SU-DHL-6 (cell line): ENCODE measurements at regions not wholly inside any gene's neighbourhood (a gene's known extent, or its start where the extent isn't known, plus 50 kb on each side); places are given as distances from the start of the nearest gene placed in this dataset.

Source experiments
- EZH2phosphoT487 ChIP-seq: fragments of 200-600 bp; sonication (generic), shearing (Covaris generic); conservative IDR thresholded peaks from 2 replicates; pipeline ENCODE4 v1.6.1; 2018; ENCODE audit warnings: mild to moderate bottlenecking, antibody characterized with exemption, low read length, moderate library complexity, mixed read lengths
- TF ChIP-seq, protein P1 (sequence below): fragments of 200-600 bp; sonication (generic); IDR thresholded peaks from one replicate; pipeline ENCODE4 v1.5.1; 2017; ENCODE audit warnings: antibody characterized with exemption, mild to moderate bottlenecking, low read length, moderate library complexity; ENCODE audit not compliant: insufficient read depth, poor library complexity, severe bottlenecking

DNA sequence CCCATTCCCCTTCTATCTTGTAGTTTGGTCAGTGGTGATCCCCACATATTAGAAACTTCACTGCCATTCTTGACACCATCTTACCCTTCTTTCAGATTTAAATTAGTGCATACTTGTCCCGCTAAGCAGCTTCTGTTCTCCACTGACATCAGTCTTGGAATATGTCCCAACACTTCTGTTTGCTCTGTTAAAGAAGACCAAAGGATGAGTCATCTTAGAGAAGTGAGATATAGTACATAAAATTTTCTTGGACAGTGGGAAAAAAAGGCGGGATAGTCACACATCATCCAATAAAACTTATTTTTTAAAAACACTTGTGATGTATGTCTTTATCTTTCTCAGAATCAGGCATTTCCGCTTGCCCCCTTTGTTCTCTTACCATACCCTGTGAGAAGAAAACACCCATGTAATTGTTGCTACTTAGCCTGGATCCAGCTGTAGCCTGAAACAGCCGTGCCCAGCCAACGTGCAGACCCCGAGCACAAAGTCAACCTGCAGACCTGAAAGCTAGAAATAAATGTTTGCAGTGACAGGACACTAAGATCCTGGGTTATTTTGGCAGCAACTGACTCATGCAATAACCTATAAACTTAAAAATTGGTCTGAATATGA, 100.1 kb upstream of the PDE3A start:
- TF ChIP-seq, protein P1, sequence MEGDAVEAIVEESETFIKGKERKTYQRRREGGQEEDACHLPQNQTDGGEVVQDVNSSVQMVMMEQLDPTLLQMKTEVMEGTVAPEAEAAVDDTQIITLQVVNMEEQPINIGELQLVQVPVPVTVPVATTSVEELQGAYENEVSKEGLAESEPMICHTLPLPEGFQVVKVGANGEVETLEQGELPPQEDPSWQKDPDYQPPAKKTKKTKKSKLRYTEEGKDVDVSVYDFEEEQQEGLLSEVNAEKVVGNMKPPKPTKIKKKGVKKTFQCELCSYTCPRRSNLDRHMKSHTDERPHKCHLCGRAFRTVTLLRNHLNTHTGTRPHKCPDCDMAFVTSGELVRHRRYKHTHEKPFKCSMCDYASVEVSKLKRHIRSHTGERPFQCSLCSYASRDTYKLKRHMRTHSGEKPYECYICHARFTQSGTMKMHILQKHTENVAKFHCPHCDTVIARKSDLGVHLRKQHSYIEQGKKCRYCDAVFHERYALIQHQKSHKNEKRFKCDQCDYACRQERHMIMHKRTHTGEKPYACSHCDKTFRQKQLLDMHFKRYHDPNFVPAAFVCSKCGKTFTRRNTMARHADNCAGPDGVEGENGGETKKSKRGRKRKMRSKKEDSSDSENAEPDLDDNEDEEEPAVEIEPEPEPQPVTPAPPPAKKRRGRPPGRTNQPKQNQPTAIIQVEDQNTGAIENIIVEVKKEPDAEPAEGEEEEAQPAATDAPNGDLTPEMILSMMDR, result no peak
- TF ChIP-seq EZH2phosphoT487, result no peak
